SU-DHL-6 (cell line): ENCODE measurements at regions not wholly inside any gene's neighbourhood (a gene's known extent, or its start where the extent isn't known, plus 50 kb on each side); places are given as distances from the start of the nearest gene placed in this dataset.

Experiments
- H2AFZ ChIP-seq: fragments of 200-600 bp; sonication (generic); 2 replicates; pipeline ENCODE4 v1.6.1; 2014; ENCODE audit warnings: low read depth, mild to moderate bottlenecking, moderate library complexity, mixed read lengths, antibody characterized with exemption, low read length; ENCODE audit not compliant: severe bottlenecking
- H3F3A ChIP-seq: fragments of 200-600 bp; shearing (Covaris generic); 2 replicates; pipeline ENCODE4 v1.6.0; 2016; ENCODE audit warnings: antibody characterized with exemption, mild to moderate bottlenecking; ENCODE audit not compliant: insufficient read depth
- H3K27ac ChIP-seq: fragments of 200-600 bp; sonication (generic); 2 replicates; pipeline ENCODE4 v1.5.1; 2016; ENCODE audit warnings: low read depth, mild to moderate bottlenecking, low read length, moderate library complexity, mixed read lengths
- H3K27me3 ChIP-seq: fragments of 200-600 bp; sonication (generic), shearing (Covaris generic); 2 replicates; pipeline ENCODE4 v1.6.0; 2014; ENCODE audit warnings: mild to moderate bottlenecking, low read length
- H3K36me3 ChIP-seq: fragments of 200-600 bp; sonication (generic); 2 replicates; pipeline ENCODE4 v1.6.1; 2014; ENCODE audit warnings: mild to moderate bottlenecking, low read length, mixed read lengths
- H3K4me2 ChIP-seq: fragments of 300-600, 200-600 bp; shearing (Covaris generic), sonication (generic); 2 replicates; pipeline ENCODE4 v1.6.0; 2014; ENCODE audit warnings: low read length, low read depth, mild to moderate bottlenecking; ENCODE audit not compliant: poor library complexity, severe bottlenecking
- H3K4me3 ChIP-seq: fragments of 200-600 bp; sonication (generic); 2 replicates; pipeline ENCODE4 v1.5.1; 2014; ENCODE audit warnings: antibody characterized with exemption, low read length, mild to moderate bottlenecking, mixed read lengths; ENCODE audit not compliant: insufficient read depth, poor library complexity, severe bottlenecking
- H3K79me2 ChIP-seq: fragments of 200-600 bp; sonication (generic); 2 replicates; pipeline ENCODE4 v1.6.1; 2014; ENCODE audit warnings: mild to moderate bottlenecking, low read length, moderate library complexity; ENCODE audit not compliant: insufficient read depth
- H3K9ac ChIP-seq: fragments of 200-600 bp; sonication (generic); 2 replicates; pipeline ENCODE4 v1.7.0; 2014; ENCODE audit warnings: mild to moderate bottlenecking, low read length
- H3K9me2 ChIP-seq: fragments of 200-600 bp; sonication (generic); replicated peaks from 2 replicates; pipeline ENCODE4 v1.6.1; 2014; ENCODE audit warnings: low read length; ENCODE audit not compliant: insufficient read depth
- H3K9me3 ChIP-seq: fragments of 200-600 bp; sonication (generic); 2 replicates; pipeline ENCODE4 v1.6.1; 2014; ENCODE audit warnings: low read length, mixed read lengths; ENCODE audit not compliant: insufficient read depth
- H4K20me1 ChIP-seq: fragments of 200-600 bp; sonication (generic); 2 replicates; pipeline ENCODE4 v1.6.1; 2014; ENCODE audit warnings: low read depth, mild to moderate bottlenecking, antibody characterized with exemption, low read length, moderate library complexity, mixed read lengths
- EZH2phosphoT487 ChIP-seq: fragments of 200-600 bp; sonication (generic), shearing (Covaris generic); conservative IDR thresholded peaks from 2 replicates; pipeline ENCODE4 v1.6.1; 2018; ENCODE audit warnings: mild to moderate bottlenecking, antibody characterized with exemption, low read length, moderate library complexity, mixed read lengths
- TF ChIP-seq, protein P1 (sequence below): fragments of 200-600 bp; sonication (generic); IDR thresholded peaks from one replicate; pipeline ENCODE4 v1.5.1; 2017; ENCODE audit warnings: antibody characterized with exemption, mild to moderate bottlenecking, low read length, moderate library complexity; ENCODE audit not compliant: insufficient read depth, poor library complexity, severe bottlenecking

DNA sequence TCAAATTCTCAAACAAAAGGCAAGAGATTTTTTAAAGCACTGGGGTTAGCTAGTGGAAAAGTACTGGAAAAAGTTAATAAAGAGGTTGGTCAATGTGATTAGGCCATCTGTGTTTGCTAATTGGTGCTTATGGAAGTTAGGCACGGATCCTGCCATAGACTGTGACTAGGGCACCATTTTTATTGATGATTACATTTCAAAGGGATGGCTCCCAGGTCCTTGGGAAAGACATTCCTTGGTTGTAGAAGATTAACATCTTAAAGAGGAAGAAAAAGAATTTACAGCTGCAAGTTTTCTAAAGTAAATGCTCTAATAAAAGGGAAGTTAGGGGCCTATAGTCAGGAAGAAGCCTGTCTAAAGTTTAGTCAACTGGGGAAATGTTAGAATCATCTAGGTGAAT is 1183.3 kb downstream of the DTWD2 start:
- Histone ChIP-seq H3K9ac (no peak overlapping the region), H3K4me3 (no peak overlapping the region), H3K9me2 (no peaks in the 10 kb centered on the region), H4K20me1 (no peaks in the 10 kb centered on the region), H3K79me2 (no peaks in the 10 kb centered on the region), H3K4me2 (no peak overlapping the region), H3K27me3 (no peaks in the 10 kb centered on the region), H3K9me3 (0 out of 2 replicates have a peak, but pooled peaks cover 3% of the 10 kb centered on the region), H3F3A (no peaks in the 10 kb centered on the region), H2AFZ (no peak overlapping the region), H3K36me3 (no peaks in the 10 kb centered on the region), H3K27ac (no peak overlapping the region)
- no peak for TF ChIP-seq EZH2phosphoT487
- TF ChIP-seq, protein P1, sequence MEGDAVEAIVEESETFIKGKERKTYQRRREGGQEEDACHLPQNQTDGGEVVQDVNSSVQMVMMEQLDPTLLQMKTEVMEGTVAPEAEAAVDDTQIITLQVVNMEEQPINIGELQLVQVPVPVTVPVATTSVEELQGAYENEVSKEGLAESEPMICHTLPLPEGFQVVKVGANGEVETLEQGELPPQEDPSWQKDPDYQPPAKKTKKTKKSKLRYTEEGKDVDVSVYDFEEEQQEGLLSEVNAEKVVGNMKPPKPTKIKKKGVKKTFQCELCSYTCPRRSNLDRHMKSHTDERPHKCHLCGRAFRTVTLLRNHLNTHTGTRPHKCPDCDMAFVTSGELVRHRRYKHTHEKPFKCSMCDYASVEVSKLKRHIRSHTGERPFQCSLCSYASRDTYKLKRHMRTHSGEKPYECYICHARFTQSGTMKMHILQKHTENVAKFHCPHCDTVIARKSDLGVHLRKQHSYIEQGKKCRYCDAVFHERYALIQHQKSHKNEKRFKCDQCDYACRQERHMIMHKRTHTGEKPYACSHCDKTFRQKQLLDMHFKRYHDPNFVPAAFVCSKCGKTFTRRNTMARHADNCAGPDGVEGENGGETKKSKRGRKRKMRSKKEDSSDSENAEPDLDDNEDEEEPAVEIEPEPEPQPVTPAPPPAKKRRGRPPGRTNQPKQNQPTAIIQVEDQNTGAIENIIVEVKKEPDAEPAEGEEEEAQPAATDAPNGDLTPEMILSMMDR: no peak

GRCh38 chr5:117803533-117803932 is 1184.8 kb downstream of the DTWD2 start:
- Histone ChIP-seq H3K27me3 (no peaks in the 10 kb centered on the region), H3K4me2 (no peak overlapping the region), H3K27ac (no peak overlapping the region), H3K9me2 (no peaks in the 10 kb centered on the region), H3K4me3 (no peak overlapping the region), H3K9ac (no peak overlapping the region), H3K9me3 (0 out of 2 replicates have a peak, but pooled peaks cover 3% of the 10 kb centered on the region), H3F3A (no peaks in the 10 kb centered on the region), H4K20me1 (no peaks in the 10 kb centered on the region), H3K36me3 (no peaks in the 10 kb centered on the region), H3K79me2 (no peaks in the 10 kb centered on the region), H2AFZ (no peak overlapping the region)
- TF ChIP-seq, protein P1: no peak
- TF ChIP-seq EZH2phosphoT487: no peak

DNA sequence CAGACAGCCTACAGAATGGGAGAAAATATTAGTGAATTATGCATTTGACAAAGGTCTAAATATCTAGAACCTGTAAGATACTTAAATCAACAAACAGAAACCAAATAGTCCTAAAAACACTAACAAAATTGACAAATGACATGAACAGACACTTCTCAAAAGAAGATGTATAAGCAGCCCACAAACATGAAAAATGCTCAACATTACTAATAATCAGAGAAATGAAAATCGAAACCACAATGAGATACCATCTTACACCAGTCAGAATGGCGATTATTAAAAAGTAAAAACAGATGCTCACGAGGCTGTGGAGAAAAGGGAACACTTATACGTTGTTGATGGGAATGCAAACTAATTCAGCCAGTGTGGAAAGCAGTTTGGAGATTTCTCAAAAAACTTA is 1186.8 kb downstream of the DTWD2 start:
- H3K27ac ChIP-seq: no peak overlapping the region
- no peak overlapping the region for H2AFZ ChIP-seq
- H3K4me3 ChIP-seq: no peak overlapping the region
- H4K20me1 ChIP-seq: no peaks in the 10 kb centered on the region
- no peaks in the 10 kb centered on the region for H3F3A ChIP-seq
- no peaks in the 10 kb centered on the region for H3K36me3 ChIP-seq
- H3K9me2 ChIP-seq: no peaks in the 10 kb centered on the region
- no peaks in the 10 kb centered on the region for H3K27me3 ChIP-seq
- TF ChIP-seq EZH2phosphoT487: no peak
- TF ChIP-seq, protein P1: no peak
- H3K9ac ChIP-seq: no peak overlapping the region
- H3K4me2 ChIP-seq: no peak overlapping the region
- H3K9me3 ChIP-seq: 0 out of 2 replicates have a peak, but pooled peaks cover 3% of the 10 kb centered on the region
- H3K79me2 ChIP-seq: no peaks in the 10 kb centered on the region

DNA sequence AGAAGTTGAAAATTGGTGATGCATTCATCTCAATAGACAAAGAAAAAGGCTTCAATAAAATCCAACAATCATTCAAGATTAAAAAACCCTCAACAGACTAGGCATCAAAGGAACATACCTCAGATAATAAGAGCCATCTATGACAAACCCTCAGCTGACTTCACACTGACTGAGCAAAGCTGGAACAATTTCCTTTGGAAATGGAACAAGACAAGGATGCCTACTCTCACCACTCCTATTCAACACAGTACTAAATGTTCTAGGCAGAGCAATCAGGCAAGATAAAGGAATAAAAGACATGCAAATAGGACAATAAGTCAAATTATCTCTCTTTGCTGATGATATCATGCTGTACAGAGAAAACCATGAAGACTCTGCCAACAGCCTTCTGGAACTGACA is 1188.1 kb downstream of the DTWD2 start:
- Histone ChIP-seq H3K9me3 (0 out of 2 replicates have a peak, but pooled peaks cover 3% of the 10 kb centered on the region), H3K27me3 (no peaks in the 10 kb centered on the region), H3K27ac (no peak overlapping the region), H2AFZ (no peak overlapping the region), H3K4me3 (no peak overlapping the region), H3F3A (no peaks in the 10 kb centered on the region), H3K79me2 (no peaks in the 10 kb centered on the region), H3K4me2 (no peak overlapping the region), H4K20me1 (no peaks in the 10 kb centered on the region), H3K9me2 (no peaks in the 10 kb centered on the region), H3K9ac (no peak overlapping the region), H3K36me3 (no peaks in the 10 kb centered on the region)
- TF ChIP-seq, protein P1: no peak
- TF ChIP-seq EZH2phosphoT487: no peak
